ENCODE measurements at regions not wholly inside any gene's neighbourhood (a gene's known extent, or its start where the extent isn't known, plus 50 kb on each side); places are given as distances from the start of the nearest gene placed in this dataset.

- TF ChIP-seq, protein P1, sequence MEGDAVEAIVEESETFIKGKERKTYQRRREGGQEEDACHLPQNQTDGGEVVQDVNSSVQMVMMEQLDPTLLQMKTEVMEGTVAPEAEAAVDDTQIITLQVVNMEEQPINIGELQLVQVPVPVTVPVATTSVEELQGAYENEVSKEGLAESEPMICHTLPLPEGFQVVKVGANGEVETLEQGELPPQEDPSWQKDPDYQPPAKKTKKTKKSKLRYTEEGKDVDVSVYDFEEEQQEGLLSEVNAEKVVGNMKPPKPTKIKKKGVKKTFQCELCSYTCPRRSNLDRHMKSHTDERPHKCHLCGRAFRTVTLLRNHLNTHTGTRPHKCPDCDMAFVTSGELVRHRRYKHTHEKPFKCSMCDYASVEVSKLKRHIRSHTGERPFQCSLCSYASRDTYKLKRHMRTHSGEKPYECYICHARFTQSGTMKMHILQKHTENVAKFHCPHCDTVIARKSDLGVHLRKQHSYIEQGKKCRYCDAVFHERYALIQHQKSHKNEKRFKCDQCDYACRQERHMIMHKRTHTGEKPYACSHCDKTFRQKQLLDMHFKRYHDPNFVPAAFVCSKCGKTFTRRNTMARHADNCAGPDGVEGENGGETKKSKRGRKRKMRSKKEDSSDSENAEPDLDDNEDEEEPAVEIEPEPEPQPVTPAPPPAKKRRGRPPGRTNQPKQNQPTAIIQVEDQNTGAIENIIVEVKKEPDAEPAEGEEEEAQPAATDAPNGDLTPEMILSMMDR (IDR thresholded peaks at IDR 0.05): no peak
- no peak for TF ChIP-seq POLR2A (IDR thresholded peaks at IDR 0.05)
These were observed 104.6 kb downstream of the ZIC1 start for GRCh38 chr3:147513785-147514184.
